ENCODE measurements at regions not wholly inside any gene's neighbourhood (a gene's known extent, or its start where the extent isn't known, plus 50 kb on each side); places are given as distances from the start of the nearest gene placed in this dataset.
"Not testable (repeated sequence)": the region's sequence is repeated elsewhere in the genome, so short reads cannot be mapped to it uniquely, and the experiment has no call there.

DNA sequence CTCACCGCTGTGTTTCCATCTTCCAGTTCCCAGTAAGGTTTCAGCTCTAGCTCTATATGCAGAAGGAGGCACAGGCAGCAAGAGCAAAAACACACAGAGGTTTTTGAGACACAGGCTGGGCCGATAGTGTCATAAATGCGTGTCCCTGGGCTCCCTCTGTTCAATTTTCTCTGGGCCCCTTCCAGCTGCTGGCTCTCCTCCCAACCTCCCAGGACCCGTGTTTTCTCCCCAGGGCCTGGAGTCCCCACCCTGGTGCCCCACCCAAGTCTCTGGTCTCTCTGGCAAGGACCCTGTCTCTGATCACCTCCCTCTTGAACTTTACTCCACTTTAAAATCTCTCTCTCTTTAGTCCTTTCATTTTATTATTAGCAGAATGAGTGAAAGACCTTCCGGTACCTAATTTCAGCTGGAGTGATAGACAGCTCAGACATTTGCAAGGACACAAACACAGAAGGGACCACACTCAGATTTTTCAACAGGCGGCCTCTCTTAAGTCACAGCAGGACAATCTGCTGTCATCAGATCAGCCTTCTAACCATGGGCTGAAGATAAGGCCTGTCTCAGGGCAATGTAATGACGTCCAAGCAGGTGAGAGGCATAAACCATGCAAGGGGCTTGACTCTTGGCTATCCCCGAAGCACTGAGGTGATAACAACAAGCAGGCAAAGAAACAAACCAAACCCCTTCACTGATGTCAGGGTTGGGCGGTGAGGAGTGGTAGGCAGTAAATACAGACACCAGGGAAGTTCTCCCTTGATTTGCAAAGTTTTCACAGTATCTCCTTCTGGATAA lies 190.0 kb upstream of the IRS2 start:
- no peak for DNase-seq

DNA sequence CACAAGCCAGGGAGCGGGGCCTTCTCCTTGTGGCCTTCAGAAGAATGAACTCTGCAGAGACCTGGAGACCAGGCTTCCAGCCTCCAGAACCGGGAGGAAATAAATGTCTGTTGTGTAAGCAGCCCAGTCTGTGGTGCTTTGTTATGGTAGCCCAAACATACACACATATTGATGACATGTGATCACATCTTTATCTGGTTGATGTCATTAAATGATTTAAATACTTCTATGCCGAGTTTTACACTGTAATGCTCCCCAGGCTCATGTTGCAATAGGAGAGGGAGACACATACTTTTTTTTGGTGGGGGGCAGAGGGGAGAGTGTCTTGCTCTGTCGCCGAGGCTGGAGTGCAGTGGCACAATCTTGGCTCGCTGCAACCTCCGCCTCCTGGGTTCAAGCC lies 188.0 kb upstream of the IRS2 start:
- DNase-seq = no peak

DNA sequence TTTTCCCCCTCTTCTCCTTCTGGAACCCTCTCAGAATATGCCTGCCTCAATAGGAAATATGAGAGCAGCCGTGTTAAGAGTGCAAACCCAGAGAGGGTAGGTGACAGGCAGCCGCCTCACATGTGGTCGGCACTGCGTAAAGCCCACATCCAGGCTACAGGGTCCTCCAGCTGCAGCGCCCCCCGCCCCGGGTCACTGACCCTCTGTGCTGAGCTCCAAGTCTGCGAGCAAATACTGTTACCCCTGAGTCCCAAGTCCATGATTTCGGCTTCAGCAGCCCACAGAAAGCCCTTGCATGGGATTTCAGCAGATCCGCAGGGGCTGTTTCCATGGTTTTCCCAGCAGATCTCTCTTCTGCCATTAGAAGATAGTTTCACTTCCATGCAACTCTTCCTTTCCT lies 186.9 kb upstream of the IRS2 start:
- no peak for DNase-seq

DNA sequence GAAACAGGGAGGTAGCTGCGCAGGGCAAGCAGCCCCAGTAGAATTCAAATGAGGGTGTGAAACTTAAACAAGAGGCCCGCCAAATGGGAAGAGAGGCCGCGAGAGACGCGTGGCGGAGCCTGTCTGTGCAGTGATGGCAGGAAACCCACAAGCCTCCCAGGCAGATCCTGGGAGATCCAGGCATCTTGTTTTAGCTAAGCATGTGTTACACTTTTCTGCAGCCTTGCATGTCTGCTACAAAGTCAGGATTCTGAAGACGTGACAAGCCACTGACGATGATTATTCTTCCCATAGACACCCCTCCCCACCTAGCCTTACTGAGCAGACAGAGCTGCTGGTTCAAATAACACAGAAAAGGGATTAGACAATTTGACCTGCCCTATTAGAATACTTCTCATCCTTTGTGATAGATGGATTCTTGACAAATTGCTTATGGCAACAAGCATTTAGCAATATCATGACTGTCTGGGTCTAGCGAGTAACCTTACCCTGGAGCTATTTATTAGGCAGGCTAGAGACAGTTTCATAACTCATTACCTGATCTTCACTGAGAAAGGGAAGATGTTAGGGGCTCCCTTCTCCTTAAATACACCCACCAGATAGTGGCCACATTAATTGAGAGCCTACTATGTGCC lies 185.2 kb upstream of the IRS2 start:
- DNase-seq = no peak

DNA sequence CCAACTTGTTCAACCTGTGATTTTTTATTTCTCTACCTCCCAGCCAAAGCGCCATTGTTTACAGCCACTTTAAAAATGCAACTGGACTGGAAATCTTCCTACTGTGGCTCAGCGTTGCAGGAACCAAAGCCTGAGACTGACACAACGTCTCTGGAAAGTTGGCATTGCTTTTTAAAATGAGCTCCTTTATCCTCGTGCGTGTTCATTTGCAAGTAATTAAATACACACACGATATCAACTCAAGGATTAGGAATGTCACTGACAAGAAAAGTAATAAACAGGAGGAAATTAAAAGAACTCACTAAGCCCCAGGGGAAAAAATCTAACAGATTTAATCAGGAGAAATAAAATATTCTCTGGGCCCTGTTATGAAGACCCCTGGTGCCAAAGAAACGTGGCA lies 184.6 kb upstream of the IRS2 start:
- no peak for DNase-seq

DNA sequence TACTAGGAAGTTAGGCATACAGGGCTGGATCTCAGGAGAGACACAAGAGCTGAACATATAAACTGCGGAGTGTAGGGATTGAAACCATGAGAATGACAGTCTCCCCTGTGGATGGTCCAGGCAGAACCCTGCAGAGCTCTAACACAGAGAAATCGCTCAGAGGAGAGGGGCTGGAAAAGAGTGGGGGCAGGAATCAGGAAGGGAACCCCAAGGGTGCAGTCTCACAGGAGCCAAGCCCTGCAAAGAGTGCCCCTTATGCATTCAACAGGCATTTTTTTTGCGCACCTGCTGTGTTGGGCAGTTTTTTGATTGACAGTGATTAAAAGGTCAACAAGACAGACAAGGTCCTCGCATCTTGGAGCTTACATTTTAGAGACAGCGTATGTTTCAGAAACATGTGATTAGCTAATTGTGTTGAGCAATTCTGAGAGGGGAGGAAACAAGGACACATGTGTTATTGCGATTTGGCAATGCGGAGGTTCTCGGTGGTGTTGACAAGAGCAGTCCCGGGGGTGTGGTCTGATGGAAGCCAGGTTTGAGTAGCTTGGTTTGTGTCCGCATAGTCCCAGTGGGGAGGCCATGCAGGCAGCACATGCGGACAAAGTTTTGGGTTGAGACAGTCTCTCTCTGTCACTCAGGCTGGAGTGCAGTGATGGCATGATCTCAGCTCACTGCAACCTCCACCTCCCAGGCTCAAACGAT lies 182.6 kb upstream of the IRS2 start:
- DNase-seq = no peak

DNA sequence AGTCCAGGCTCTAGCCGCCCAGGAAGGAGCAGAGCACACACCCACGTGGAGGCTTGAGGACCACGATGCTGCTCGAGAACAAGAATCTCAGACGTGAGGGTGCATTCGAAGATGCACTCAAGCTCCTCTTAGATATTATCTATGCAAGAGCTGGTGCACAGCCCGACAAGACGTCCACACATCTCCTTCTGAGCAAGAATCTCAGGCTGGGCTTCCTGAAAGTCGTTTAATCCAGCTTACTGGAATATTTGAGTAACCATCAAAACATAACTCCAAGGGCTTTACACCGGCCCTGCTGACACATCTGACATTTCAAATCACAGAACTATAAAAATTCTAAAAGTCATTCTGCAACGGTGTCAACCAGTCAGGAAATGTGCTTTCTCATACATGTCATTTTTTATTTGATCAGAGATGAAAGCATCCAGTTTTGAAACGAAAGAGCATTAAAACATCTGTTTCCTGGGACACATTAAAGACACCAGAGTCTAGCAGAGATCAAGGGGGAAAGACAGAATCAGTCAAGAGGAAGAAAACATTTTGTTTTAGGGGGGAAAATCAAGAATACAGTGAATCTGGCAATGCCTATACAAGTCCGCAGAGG lies 177.7 kb upstream of the IRS2 start:
- no peak for DNase-seq

DNA sequence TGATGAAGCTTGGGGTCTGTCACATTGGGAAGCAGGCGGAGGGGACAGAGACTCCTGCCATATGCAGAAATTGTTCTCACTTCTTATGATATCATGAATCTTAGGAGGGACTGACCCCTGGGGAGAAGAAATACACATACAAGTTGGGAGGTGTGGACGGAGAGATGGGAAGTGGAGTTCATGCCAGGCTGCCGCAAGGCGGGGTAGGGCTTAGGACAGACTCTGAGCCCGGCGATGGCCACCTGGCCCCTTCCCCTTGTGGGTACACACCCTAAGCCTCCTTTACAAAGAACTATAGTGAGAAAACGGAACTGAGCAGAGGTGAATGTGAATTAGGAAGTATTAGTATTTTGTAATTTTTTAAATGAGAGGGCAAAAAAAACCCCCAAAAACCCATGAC lies 177.0 kb upstream of the IRS2 start:
- DNase-seq = no peak

DNA sequence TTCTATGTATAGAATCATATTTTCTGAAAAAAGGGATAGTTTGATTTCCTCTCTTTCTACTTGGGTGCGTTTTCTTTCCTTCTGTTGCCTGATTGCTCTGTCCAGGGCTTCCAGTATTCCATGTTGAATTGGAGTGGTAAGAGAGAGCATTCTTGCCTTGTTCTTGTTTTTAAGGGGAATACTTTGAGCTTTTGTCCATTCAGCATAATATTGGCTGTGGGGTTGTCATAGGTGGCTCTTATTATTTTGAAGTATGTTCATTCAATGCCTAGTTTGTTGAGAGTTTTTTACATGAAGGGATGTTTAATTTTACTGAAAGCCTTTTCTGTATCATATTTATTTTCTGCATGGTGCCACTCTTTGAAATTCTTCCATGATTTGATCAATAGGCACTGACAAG lies 173.5 kb upstream of the IRS2 start:
- no peak for DNase-seq

DNA sequence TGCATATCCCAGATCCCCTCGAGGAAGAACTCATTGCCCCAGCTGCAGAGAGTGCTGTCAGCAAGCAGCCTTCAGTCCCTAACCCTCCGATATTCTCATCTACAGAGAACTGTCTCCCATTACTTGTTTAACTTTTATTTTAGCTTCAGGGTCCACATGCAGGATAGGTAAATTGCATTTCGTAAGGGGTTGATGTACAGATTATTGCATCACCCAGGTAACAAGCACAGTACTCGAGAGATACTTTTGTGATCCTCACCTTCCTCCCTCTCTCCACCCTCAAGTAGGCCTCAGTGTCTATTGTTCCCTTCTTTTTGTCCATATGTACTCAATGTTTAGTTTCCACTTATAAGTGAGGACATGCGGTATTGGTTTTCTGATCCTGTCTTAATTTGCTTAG lies 171.5 kb upstream of the IRS2 start:
- no peak for DNase-seq

DNA sequence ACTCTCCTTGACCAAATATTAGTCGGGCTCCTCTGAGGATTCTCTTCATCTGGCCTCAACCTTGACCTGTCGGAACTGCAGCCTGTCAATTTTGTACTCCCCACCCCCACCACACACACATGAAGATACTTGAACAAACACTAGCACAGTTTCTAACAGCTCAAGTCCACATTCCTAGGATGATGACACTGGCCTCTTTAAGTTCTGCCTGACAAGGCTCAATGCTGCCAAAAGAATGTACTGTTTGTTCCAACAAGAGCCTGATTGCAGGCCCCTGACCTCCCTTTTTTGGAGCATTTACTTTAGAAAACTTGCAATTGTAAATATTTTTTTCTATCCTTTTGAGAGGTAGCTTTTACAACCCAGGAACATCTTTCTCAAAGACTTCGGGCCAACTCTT lies 169.2 kb upstream of the IRS2 start:
- no peak for DNase-seq

DNA sequence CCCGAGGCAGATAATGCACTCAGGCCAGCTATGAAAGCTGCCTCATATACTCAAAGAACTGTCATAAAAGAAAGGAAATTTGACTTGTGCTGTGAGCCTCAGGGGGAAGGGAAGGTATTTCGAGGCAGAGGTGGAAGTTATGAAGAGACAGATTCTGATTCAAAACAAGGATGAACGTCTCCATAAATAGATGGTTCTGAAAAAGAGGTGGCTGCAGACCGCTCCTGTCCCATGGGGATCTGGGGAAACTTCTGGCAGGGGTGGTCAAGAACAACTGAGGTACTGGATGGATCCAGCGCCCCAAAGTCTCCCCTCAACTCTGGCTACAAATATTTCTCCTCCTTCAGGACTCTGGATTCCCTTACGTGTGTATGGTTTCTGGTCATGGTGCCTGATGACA lies 168.1 kb upstream of the IRS2 start:
- no peak for DNase-seq

DNA sequence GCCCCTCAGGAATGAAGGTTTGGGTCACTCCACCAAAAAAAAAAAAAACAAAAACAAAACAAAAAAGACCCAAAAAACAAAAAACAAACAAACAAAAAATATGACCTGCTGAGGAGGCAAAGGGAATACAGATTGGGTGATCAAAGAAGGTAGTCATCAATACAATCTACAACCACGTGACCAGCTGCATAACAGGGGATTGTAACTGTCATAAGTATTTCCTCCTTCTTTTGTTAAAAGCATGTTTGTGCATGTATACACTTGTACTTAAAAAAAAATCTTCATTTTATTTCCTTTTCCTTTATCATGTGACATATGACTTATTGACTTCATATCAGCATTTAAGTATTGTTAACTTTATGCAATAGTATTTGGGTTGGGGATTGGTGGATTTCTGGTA lies 165.1 kb upstream of the IRS2 start:
- no peak for DNase-seq

DNA sequence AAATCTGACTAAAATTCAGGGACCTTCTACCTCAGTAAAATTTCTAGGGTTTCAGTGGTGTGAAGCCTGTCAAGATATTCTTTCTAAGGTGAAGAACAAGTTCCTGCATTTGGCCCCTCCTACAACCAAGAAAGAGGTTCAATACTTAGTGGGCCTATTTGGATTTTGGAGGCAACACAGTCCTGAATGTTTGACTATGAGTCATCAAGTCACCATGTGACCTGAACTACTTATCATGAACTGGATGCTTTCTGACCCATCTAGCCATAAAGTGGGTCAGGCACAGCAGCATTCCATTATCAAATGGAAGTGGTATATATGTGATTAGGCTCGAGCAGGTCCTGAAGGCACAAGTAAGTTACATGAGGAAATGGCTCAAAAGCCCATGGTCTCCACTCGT lies 163.0 kb upstream of the IRS2 start:
- DNase-seq = no peak

DNA sequence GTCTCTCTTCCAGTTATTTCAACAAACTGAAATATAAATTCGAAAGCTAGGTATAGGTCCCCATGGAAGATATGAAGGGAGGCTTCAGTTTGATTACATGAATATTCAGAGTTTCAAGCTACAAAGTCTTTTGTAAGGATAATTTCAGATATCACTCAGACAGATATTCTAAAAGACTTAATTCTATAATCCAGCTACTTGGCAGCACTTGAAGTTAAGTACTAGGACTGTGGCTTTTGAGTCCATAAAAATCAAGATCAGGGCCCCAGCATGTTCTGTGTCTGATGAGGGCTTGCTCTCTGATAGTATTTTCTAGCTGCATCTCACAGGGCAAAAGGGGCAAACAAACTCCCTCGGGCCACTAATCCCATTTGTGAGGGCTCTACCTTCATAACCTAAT lies 160.6 kb upstream of the IRS2 start:
- DNase-seq = no peak

DNA sequence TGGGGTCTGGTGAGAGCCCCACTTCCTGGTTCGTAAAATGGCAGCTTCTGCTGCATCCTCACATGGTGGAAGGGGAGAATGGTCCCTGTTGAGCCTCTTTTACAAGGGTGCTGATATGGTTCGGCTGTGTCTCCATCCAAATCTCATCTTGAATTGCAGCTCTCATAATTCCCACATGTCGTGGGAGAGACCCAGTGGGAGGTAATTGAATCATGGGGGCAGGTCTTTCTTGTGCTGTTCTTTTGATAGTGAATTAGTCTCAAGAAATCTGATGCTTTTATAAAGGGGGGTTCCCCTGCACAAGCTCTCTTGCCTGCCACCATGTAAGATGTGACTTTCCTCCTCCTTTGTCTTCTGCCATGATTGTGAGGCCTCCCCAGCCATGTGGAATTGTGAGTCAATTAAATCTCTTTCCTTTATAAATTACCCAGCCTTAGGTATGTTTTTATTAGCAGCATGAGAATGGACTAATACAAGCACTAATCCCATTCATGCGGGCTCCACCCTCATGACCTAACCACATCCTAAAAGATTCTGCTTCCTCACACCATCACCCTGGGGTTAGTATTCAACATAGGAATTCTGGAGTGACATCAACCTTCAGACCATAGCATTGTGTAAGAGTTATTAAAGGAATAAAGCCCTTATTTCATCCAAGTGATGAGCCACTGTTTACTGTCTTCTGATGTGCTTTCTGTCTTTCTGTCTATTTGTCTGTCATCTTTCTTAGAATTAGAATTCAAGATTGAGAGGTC lies 159.0 kb upstream of the IRS2 start:
- DNase-seq = no peak

DNA sequence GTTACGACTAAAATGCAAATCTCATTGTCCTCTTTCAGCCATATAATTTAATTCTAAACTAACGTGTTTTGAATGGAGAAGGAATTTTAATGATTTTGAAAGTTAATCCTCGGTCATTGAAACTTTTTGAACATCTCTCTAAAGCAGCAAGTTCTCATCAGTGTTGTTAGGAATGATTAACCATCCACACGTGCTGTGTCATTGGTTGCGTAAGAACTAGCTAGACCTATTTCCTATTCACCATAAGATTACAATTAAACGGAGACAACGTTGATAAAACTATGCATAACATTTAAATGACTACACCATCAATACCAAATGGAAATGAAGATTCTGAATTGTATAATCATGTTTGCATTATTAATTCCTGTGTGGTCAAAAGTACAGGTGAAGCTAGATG lies 155.6 kb upstream of the IRS2 start:
- DNase-seq = no peak

DNA sequence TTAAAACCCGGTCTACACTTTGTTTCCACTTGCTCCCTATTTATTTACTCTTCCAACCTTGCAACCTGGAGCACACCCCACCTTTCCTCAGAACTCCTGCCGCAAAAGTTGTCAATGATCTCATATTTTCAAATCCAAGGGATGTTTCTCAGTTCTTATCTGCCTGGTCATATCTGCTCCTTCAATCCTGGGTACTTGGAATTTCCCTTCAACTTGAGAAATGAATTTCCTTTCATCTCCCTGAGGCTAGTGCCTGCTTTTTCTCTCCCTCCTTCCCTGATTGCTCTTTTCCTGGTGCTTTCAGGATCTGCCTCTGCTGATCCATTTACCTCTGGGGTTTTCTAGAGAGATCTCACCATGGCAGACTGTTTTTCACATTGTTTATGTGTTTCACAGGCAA lies 154.8 kb upstream of the IRS2 start:
- no peak for DNase-seq

DNA sequence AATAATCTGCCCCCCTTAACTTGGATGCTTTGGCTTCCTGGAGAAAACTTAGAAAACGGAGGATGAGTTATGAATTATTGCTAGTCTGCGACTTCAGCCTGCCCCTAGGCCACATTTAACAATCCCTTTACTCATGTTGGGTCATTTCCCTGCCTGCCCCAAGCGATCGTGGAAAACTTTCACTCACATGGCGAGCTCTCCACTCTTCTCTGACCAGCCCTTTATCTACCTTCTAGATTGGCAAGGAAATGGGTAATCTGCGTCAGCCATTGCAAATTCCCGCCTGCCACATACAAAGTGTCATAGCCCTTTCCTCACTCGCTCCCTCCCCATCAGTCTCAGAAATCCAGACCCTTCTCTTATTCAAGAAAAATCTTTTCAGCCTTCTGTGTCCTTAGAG lies 154.3 kb upstream of the IRS2 start:
- no peak for DNase-seq

DNA sequence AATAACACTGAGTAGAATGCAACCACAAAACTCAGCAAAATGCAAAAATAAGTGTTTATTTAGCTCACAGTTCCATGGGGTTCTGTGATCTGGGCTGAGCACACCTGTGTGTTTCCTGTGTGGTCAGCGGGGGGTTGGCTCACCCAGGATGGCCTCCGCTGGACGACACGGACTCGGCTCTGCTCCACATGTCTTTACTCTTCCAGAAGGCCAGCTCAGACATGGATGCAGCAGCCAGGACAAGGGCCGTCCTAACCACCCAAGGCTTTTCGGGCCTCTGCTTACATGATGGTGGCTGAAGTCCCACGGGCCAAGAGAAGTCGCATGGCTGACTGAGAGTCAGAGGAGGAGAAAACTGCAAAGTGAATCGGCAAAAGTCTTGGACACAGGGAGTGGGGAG lies 153.5 kb upstream of the IRS2 start:
- DNase-seq = no peak

DNA sequence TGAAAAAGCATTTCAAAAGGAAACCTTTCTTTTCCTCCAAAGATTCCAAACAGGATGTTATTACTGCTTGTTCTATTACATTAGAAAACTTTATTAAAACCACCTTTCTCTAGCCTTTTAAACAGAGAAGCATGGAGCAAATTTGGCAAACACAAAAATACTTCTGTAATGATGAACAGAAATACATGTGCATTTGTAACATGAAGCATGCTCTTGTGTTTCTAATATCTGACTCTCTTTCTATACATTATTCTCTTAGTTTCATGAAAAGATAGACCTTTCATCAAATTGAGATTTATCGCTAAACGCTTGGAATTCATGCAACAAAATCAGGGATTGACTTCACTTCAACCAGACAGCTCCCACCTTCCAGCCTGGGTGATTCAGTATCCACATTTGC lies 152.8 kb upstream of the IRS2 start:
- no peak for DNase-seq

DNA sequence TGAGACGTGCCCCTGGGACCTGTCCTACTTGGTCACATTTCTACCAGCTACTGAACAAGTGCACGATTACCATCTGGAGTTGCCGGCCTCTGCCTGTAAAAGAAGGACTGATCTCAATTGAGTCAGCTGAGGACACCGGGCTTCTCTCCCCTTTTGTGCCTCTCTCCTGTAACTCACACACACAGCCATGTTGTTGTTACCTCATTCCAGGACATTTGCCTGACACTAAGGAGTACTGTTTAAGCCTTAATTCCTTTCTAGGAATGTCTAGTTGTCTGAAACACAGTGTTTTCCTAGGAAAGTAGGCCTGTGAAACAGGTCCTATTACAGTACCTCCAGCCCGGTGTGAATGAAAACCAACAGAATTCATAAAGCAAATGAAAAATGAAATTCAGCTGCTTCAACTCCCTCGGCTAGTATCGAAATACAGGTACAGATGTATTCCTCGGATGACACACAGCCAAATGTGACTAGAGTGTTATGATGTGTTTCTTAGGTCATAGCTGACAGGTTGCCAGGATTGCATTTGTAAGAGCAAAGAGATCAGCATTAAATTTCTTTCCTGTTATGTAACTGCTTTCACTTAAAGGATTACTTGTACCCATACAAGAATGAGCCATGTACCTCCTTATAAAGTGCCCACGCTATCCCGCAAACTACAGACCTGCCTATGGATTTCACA lies 152.0 kb upstream of the IRS2 start:
- DNase-seq = no peak

DNA sequence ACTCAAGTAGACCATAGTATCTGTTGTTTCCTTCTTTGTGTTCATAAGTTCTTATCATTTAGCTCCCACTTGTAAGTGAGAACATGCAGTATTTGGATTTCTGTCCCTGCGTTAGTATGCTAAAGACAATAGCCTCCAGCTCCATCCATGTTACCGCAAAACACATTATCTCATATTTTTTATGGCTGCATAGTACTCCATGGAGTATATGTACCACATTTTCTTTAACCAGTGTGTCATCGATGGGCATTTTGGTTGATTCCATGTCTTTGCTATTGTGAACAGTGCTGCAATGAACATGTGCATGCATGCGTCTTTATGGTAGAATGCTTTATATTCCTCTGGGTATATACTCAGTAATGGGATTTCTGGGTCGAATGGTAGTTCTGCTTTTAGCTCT lies 148.1 kb upstream of the IRS2 start:
- DNase-seq = not testable (repeated sequence)
